ENCODE measurements at regions not wholly inside any gene's neighbourhood (a gene's known extent, or its start where the extent isn't known, plus 50 kb on each side); places are given as distances from the start of the nearest gene placed in this dataset.

DNA sequence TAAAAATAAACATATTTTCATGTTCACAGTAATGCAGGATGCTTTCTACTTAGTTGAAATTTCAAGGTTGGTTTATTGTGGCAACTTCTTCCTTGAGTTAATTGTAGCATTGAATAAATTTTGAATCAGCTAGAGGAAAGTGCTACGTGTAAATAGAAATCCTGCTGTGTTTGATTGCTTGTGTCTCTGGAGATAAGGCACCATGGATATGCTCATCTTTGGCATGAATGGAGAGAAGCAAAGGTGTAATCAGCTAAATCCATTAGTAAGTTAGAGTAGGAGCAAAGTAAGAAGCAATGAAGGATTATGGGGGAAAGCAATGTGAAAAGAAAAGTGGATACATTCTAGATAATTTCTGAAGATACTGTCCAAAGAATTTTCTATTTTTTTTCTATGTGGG lies 331.1 kb downstream of the PTPRC start:
- no peak overlapping the region for H3K27ac ChIP-seq

DNA sequence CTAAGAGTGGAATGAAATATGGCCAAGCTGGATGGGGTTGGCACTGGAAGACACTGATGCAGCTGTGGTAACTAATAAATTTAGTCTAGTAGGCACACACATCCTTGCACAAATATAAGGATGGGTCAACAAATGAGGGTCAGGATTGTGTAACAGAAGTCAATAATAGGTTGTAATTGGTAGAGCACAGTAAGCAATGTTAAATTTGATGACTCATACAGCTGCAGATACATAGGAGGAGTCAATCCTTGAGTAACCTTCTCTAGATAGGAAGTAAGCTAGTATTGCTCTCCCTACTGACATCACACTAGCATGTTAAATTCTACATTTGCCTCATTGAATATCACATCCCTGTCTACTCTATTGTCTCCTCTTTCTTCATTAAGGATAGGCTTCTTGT lies 332.1 kb downstream of the PTPRC start:
- no peaks in the 10 kb centered on the region for H3K4me1 ChIP-seq
- no peaks in the 10 kb centered on the region for H3K9me3 ChIP-seq
- H3K36me3 ChIP-seq = no peaks in the 10 kb centered on the region
- no peak for TF ChIP-seq POLR2A (IDR thresholded peaks at IDR 0.05)
- TF ChIP-seq, protein P1, sequence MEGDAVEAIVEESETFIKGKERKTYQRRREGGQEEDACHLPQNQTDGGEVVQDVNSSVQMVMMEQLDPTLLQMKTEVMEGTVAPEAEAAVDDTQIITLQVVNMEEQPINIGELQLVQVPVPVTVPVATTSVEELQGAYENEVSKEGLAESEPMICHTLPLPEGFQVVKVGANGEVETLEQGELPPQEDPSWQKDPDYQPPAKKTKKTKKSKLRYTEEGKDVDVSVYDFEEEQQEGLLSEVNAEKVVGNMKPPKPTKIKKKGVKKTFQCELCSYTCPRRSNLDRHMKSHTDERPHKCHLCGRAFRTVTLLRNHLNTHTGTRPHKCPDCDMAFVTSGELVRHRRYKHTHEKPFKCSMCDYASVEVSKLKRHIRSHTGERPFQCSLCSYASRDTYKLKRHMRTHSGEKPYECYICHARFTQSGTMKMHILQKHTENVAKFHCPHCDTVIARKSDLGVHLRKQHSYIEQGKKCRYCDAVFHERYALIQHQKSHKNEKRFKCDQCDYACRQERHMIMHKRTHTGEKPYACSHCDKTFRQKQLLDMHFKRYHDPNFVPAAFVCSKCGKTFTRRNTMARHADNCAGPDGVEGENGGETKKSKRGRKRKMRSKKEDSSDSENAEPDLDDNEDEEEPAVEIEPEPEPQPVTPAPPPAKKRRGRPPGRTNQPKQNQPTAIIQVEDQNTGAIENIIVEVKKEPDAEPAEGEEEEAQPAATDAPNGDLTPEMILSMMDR (IDR thresholded peaks at IDR 0.05) = no peak
- H3K27me3 ChIP-seq = no peaks in the 10 kb centered on the region
- H3K4me3 ChIP-seq = no peak overlapping the region
- DNase-seq = no peak
- H3K27ac ChIP-seq = no peak overlapping the region

More for the DNA sequence above, 331.1 kb downstream of the PTPRC start:
- no peak for TF ChIP-seq POLR2A (IDR thresholded peaks at IDR 0.05)
- TF ChIP-seq, protein P1 (IDR thresholded peaks at IDR 0.05) = no peak
- Histone ChIP-seq H3K9me3 (no peaks in the 10 kb centered on the region), H3K4me1 (no peaks in the 10 kb centered on the region), H3K4me3 (no peak overlapping the region), H3K27me3 (no peaks in the 10 kb centered on the region), H3K36me3 (no peaks in the 10 kb centered on the region)
- DNase-seq = no peak

- TF ChIP-seq POLR2A (IDR thresholded peaks at IDR 0.05) = no peak
- TF ChIP-seq, protein P1 (IDR thresholded peaks at IDR 0.05) = no peak
- Histone ChIP-seq H3K36me3 (no peaks in the 10 kb centered on the region), H3K9me3 (no peaks in the 10 kb centered on the region), H3K4me1 (no peaks in the 10 kb centered on the region), H3K27ac (no peak overlapping the region), H3K27me3 (no peaks in the 10 kb centered on the region), H3K4me3 (no peak overlapping the region)
- DNase-seq = no peak
Observed at GRCh38 chr1:198977909-198978308, 339.1 kb downstream of the PTPRC start.

- no peaks in the 10 kb centered on the region for H3K4me1 ChIP-seq
- DNase-seq = no peak
- TF ChIP-seq, protein P1 (IDR thresholded peaks at IDR 0.05) = no peak
- TF ChIP-seq POLR2A (IDR thresholded peaks at IDR 0.05) = no peak
Observed at GRCh38 chr1:198978523-198978922, 339.7 kb downstream of the PTPRC start.

DNA sequence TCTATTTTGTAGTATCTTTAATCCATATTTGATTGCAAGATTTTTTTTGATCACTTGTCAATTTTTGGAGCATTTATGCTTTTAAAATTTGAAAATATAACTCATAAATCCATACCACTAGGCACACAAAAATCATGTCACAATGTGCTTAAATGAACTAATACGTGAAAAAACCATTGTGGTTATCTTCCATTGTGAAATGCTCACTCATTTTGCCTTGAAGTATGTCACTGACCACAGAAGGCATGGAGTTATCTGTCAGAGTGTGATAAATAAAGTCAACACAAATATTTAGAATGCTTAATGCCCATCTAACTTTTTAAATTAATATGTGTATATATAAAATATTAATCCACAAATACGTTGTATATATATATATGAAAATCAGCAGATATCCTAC lies 347.2 kb downstream of the PTPRC start:
- Histone ChIP-seq H3K27ac (no peak overlapping the region), H3K4me3 (no peak overlapping the region), H3K27me3 (no peaks in the 10 kb centered on the region), H3K4me1 (no peaks in the 10 kb centered on the region), H3K36me3 (no peaks in the 10 kb centered on the region), H3K9me3 (no peaks in the 10 kb centered on the region)
- DNase-seq = no peak
- TF ChIP-seq, protein P1 (IDR thresholded peaks at IDR 0.05) = no peak
- TF ChIP-seq POLR2A (IDR thresholded peaks at IDR 0.05) = no peak

More at GRCh38 chr1:198978523-198978922, 339.7 kb downstream of the PTPRC start:
- H3K9me3 ChIP-seq = no peaks in the 10 kb centered on the region
- no peaks in the 10 kb centered on the region for H3K27me3 ChIP-seq
- H3K27ac ChIP-seq = no peak overlapping the region
- H3K4me3 ChIP-seq = no peak overlapping the region
- H3K36me3 ChIP-seq = no peaks in the 10 kb centered on the region

- DNase-seq = no peak
- Histone ChIP-seq H3K36me3 (no peaks in the 10 kb centered on the region), H3K4me3 (no peak overlapping the region), H3K27ac (no peak overlapping the region), H3K4me1 (no peaks in the 10 kb centered on the region), H3K9me3 (no peaks in the 10 kb centered on the region), H3K27me3 (no peaks in the 10 kb centered on the region)
- TF ChIP-seq, protein P1 (IDR thresholded peaks at IDR 0.05) = no peak
- no peak for TF ChIP-seq POLR2A (IDR thresholded peaks at IDR 0.05)
Observed at GRCh38 chr1:198986442-198986841, 347.6 kb downstream of the PTPRC start.

Measured in Peyer's patch (tissue), 4 donors.